Endothelial cell of umbilical vein (primary cell): ENCODE measurements at regions not wholly inside any gene's neighbourhood (a gene's known extent, or its start where the extent isn't known, plus 50 kb on each side); places are given as distances from the start of the nearest gene placed in this dataset.

Experiments
- BruUV-seq: library from RNA; stranded (reverse); fragments of 400-500 nt; replicated peaks from 2 replicates; lab custom pipeline; 2021; lab: Mats Ljungman, UMichigan
- CTCF ChIA-PET: fragments of 300-600, 350-600 bp; sonication (Branson Sonifier 250); formaldehyde crosslinking; loops from one replicate; lab custom pipeline; 2021; ENCODE audit warnings: antibody characterized with exemption, inconsistent platforms; lab: Charles Lee
- POLR2A ChIA-PET: fragments of 300-600, 350-600 bp; sonication (Branson Sonifier 250); formaldehyde crosslinking; loops from one replicate; lab custom pipeline; 2021; ENCODE audit warnings: antibody characterized with exemption, inconsistent platforms; lab: Charles Lee
- DNase-seq: peaks from one replicate; pipeline ENCODE4 v3.0.0-alpha.2; 2011; ENCODE audit warnings: low read depth, low spot score
- FAIRE-seq: peaks from 2 replicates; lab custom pipeline; 2011; peaks lifted over from hg19 to GRCh38; lab: Jason Lieb, UNC
- H2AFZ ChIP-seq: 2 replicates; pipeline ENCODE4 v1.6.0; 2012; ENCODE audit warnings: low read depth, low read length, control low read depth, inconsistent platforms
- H3K27ac ChIP-seq: 2 replicates; pipeline ENCODE4 v1.5.1; 2011; ENCODE audit warnings: low read depth, mild to moderate bottlenecking, control low read depth, low read length, moderate library complexity; ENCODE audit not compliant: insufficient read depth
- H3K27me3 ChIP-seq, 2 experiments: 2 replicates each; pipeline versions ENCODE4 v1.6.0 to v1.6.1; 2011; ENCODE audit warnings: low read length in 2 of 2, mixed read lengths in 1 of 2; ENCODE audit not compliant: control insufficient read depth in 2 of 2, insufficient read depth in 2 of 2
- H3K36me3 ChIP-seq, 2 experiments: 2 replicates in 1 of 2; 3 replicates in 1 of 2; pipeline ENCODE4 v1.5.1; 2011; ENCODE audit warnings: low read length in 2 of 2, mild to moderate bottlenecking in 1 of 2, moderate library complexity in 1 of 2; ENCODE audit not compliant: control insufficient read depth in 2 of 2, insufficient read depth in 2 of 2; ENCODE audit errors: extremely low read depth in 1 of 2
- H3K4me1 ChIP-seq: 3 replicates; pipeline ENCODE4 v1.5.1; 2011; ENCODE audit warnings: mild to moderate bottlenecking, low read length; ENCODE audit not compliant: control insufficient read depth, insufficient read depth; ENCODE audit errors: extremely low read depth
- H3K4me2 ChIP-seq: 2 replicates; pipeline ENCODE4 v1.6.1; 2011; ENCODE audit warnings: low read length, control low read depth, mixed read lengths; ENCODE audit not compliant: insufficient read depth
- H3K4me3 ChIP-seq, 3 experiments: fragments of 200-600 bp in 1 of 3; sonication (generic), shearing (Covaris generic) in 1 of 3; replicated peaks in 1 of 3; 2 replicates each; pipeline ENCODE4 v1.5.1; 2011 to 2016; ENCODE audit warnings: control low read depth in 3 of 3, low read length in 3 of 3, mild to moderate bottlenecking in 2 of 3, inconsistent platforms in 1 of 3, low read depth in 1 of 3, moderate library complexity in 1 of 3; ENCODE audit not compliant: insufficient read depth in 1 of 3
- H3K79me2 ChIP-seq: 2 replicates; pipeline ENCODE4 v1.6.0; 2012; ENCODE audit warnings: low read length, inconsistent platforms; ENCODE audit not compliant: control insufficient read depth, insufficient read depth
- H3K9ac ChIP-seq: replicated peaks from 2 replicates; pipeline ENCODE3; 2011; ENCODE audit warnings: low read length, control low read depth; ENCODE audit not compliant: insufficient read depth; ENCODE audit errors: extremely low read depth
- H3K9me1 ChIP-seq: replicated peaks from 3 replicates; pipeline ENCODE4 v1.6.0; 2011; ENCODE audit warnings: mild to moderate bottlenecking, low read length; ENCODE audit not compliant: control insufficient read depth, insufficient read depth; ENCODE audit errors: extremely low read depth
- H3K9me3 ChIP-seq: replicated peaks from 2 replicates; pipeline ENCODE4 v1.5.1; 2012; ENCODE audit warnings: low read length, inconsistent platforms; ENCODE audit not compliant: control insufficient read depth, insufficient read depth
- H4K20me1 ChIP-seq: replicated peaks from 2 replicates; pipeline ENCODE3; 2011; ENCODE audit warnings: mild to moderate bottlenecking, low read length; ENCODE audit not compliant: control insufficient read depth, insufficient read depth; ENCODE audit errors: extremely low read depth
- EZH2 ChIP-seq: IDR thresholded peaks from 2 replicates; pipeline ENCODE4 v1.6.1; 2012; ENCODE audit warnings: borderline replicate concordance, low read depth, mild to moderate bottlenecking, moderate library complexity, low read length, inconsistent platforms; ENCODE audit not compliant: severe bottlenecking
- FOS ChIP-seq: IDR thresholded peaks from 2 replicates; pipeline ENCODE4 v1.6.1; 2011; ENCODE audit warnings: mild to moderate bottlenecking, low read length, moderate library complexity, borderline replicate concordance; ENCODE audit not compliant: insufficient read depth
- GATA2 ChIP-seq: IDR thresholded peaks from 2 replicates; pipeline ENCODE4 v1.7.0; 2011; ENCODE audit warnings: low read depth, mild to moderate bottlenecking, moderate library complexity, mixed read lengths, low read length; ENCODE audit not compliant: insufficient read length, insufficient read depth
- JUN ChIP-seq: IDR thresholded peaks from 2 replicates; pipeline ENCODE4 v1.6.1; 2011; ENCODE audit warnings: borderline replicate concordance, low read depth; ENCODE audit not compliant: insufficient read length, insufficient read depth
- MYC ChIP-seq: IDR thresholded peaks from one replicate; pipeline ENCODE4 v1.6.1; 2011; ENCODE audit warnings: mild to moderate bottlenecking, low read depth, low read length
- POLR2A ChIP-seq: IDR thresholded peaks from 2 replicates; pipeline ENCODE4 v1.6.1; 2012; ENCODE audit warnings: low read depth, mild to moderate bottlenecking, control low read depth, low read length
- POLR2AphosphoS5 ChIP-seq: IDR thresholded peaks from 2 replicates; pipeline ENCODE4 v1.6.1; 2012; ENCODE audit warnings: low read depth, mild to moderate bottlenecking, control low read depth, low read length, moderate library complexity; ENCODE audit not compliant: insufficient read depth
- dilution Hi-C: fragments of 300-500 bp; cut with MboI; formaldehyde crosslinking; loops from one replicate; pipeline ENCODE4 v1.15.0; 2019; ENCODE audit warnings: low sequenced_read_pairs; ENCODE audit not compliant: extremely low pct_ligation_motif_present
- intact Hi-C: fragments of 100-400 bp; cut with micrococcal nuclease; formaldehyde crosslinking; loops from one replicate; pipeline ENCODE4 v1.10.0; 2022
- TF ChIP-seq, protein P1 (sequence below), 2 donors: IDR thresholded peaks; 1 replicate in 1 of 2; 2 replicates in 1 of 2; pipeline ENCODE4 v1.5.1; 2011; ENCODE audit warnings: low read length in 2 of 2, mild to moderate bottlenecking in 2 of 2, moderate library complexity in 2 of 2, control low read depth in 1 of 2, inconsistent platforms in 1 of 2, low read depth in 1 of 2; ENCODE audit not compliant: insufficient read depth in 1 of 2; ENCODE audit errors: extremely low read depth in 1 of 2
- TF ChIP-seq, protein P2 (sequence below): IDR thresholded peaks from 2 replicates; pipeline ENCODE4 v1.6.1; 2011; ENCODE audit not compliant: insufficient read depth, insufficient read length

DNA sequence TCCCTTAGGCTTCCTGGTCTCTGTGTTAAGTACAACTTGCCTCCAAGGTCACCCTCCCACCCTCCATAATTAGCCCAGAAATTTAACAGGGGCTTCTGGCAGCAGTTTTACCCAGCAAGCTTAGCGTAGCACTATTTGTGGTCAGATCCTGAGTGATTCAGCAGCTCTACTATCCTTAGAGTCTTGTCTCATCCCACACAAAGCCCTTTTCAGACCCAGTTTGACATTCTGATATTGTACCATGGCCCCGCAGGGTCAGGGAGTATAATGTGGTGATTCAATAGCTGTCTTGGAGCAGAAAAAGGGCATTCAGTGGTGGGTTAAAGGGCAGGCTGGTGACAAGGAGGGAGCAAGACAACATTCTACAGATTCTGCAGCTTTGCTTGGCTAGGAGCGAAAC is 153.8 kb upstream of the DDHD1 start:
- H3K4me3 ChIP-seq, result no peak overlapping the region
- peak overlapping the region; percentile 98 for H3K4me2 ChIP-seq
- no peak for TF ChIP-seq GATA2
- TF ChIP-seq, protein P1, sequence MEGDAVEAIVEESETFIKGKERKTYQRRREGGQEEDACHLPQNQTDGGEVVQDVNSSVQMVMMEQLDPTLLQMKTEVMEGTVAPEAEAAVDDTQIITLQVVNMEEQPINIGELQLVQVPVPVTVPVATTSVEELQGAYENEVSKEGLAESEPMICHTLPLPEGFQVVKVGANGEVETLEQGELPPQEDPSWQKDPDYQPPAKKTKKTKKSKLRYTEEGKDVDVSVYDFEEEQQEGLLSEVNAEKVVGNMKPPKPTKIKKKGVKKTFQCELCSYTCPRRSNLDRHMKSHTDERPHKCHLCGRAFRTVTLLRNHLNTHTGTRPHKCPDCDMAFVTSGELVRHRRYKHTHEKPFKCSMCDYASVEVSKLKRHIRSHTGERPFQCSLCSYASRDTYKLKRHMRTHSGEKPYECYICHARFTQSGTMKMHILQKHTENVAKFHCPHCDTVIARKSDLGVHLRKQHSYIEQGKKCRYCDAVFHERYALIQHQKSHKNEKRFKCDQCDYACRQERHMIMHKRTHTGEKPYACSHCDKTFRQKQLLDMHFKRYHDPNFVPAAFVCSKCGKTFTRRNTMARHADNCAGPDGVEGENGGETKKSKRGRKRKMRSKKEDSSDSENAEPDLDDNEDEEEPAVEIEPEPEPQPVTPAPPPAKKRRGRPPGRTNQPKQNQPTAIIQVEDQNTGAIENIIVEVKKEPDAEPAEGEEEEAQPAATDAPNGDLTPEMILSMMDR (IDR thresholded peaks at IDR 0.05; ENCODE audit: extremely low read depth in 1 of 2, insufficient read depth in 1 of 2, low read depth in 1 of 2, low read length in 2 of 2), result no peak
- TF ChIP-seq POLR2AphosphoS5, result no peak
- no peak for TF ChIP-seq FOS
- TF ChIP-seq, protein P2, sequence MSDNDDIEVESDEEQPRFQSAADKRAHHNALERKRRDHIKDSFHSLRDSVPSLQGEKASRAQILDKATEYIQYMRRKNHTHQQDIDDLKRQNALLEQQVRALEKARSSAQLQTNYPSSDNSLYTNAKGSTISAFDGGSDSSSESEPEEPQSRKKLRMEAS, result no peak
- no peak for TF ChIP-seq POLR2A
- no peak for TF ChIP-seq MYC
- no peak for TF ChIP-seq EZH2
- TF ChIP-seq JUN, result no peak
- peaks cover 0 to 13% of the 10 kb centered on the region in 2 experiments for H3K27me3 ChIP-seq
- ChIA-PET CTCF (interaction anchor here (0.7 to 4.8 kb wide), 28 partner anchors 9 to 1041 kb away, joined by 3 to 63 read pairs (median 8); partner anchors contain the start of gene DDHD1), POLR2A (no interaction called here)
- no peaks in the 10 kb centered on the region for H3K79me2 ChIP-seq
- FAIRE-seq, result no peak
- intact Hi-C loops (loop anchor here (1.0 to 5.0 kb wide), 6 partner anchors 90 to 1010 kb away; partner anchors contain the start of gene STYX), dilution Hi-C loops (no loop called here)
- BruUV-seq, result no TSS peak
- no peaks in the 10 kb centered on the region for H3K36me3 ChIP-seq
- no peaks in the 10 kb centered on the region for H3K4me1 ChIP-seq
- no peak overlapping the region for H3K9ac ChIP-seq
- H3K27ac ChIP-seq, result no peak overlapping the region
- no peak overlapping the region for H2AFZ ChIP-seq
- no peaks in the 10 kb centered on the region for H4K20me1 ChIP-seq
- no peaks in the 10 kb centered on the region for H3K9me1 ChIP-seq
- no peak for DNase-seq
- no peaks in the 10 kb centered on the region for H3K9me3 ChIP-seq
